K562 (cell line): ENCODE measurements at regions not wholly inside any gene's neighbourhood (a gene's known extent, or its start where the extent isn't known, plus 50 kb on each side); places are given as distances from the start of the nearest gene placed in this dataset.

Source experiments
- ATAC-seq: fragments of 200-7000 bp; cut with Tn5 transposase; 3 replicates; pipeline ENCODE4 v1.9.1; 2020; ENCODE audit warnings: moderate library complexity
- BruUV-seq: library from RNA; stranded (reverse); fragments of 400-500 nt; replicated peaks from 2 replicates; lab custom pipeline; 2021; lab: Mats Ljungman, UMichigan
- CTCF ChIA-PET: fragments of 300-600 bp; formaldehyde crosslinking; extraction: SDS; loops from one replicate; lab custom pipeline; 2021; ENCODE audit warnings: low intra/inter-chr PET ratio; lab: Yijun Ruan, JAX
- POLR2A ChIA-PET: fragments of 300-600, 350-650 bp; sonication (Branson Sonifier 250); formaldehyde crosslinking; extraction: SDS; loops from one replicate; lab custom pipeline; 2021; ENCODE audit warnings: antibody characterized with exemption, inconsistent platforms; lab: Yijun Ruan, JAX
- DNase-seq, 4 experiments: peaks; one replicate each; pipeline versions ENCODE4 v3.0.0 to v3.0.0-alpha.2; 2011 to 2018; ENCODE audit warnings: low spot score in 3 of 4, mixed read lengths in 3 of 4; ENCODE audit errors: extremely low read depth in 1 of 4
- FAIRE-seq: peaks from 2 replicates; lab custom pipeline; 2011; peaks lifted over from hg19 to GRCh38; lab: Jason Lieb, UNC
- H2AFZ ChIP-seq: 2 replicates; pipeline ENCODE4 v1.6.0; 2011; ENCODE audit warnings: low read depth, low read length, control low read depth, inconsistent platforms
- H3K27ac ChIP-seq: fragments of 200-600 bp; 3 replicates; pipeline ENCODE4 v1.8.0; 2011; ENCODE audit warnings: low read depth, mild to moderate bottlenecking, control low read depth, inconsistent platforms, low read length, moderate library complexity, mixed read lengths; ENCODE audit errors: extremely low read depth
- H3K27me3 ChIP-seq, 2 experiments: fragments of 300-600 bp in 1 of 2; 2 replicates in 1 of 2; 3 replicates in 1 of 2; pipeline versions ENCODE4 v1.6.0 to v1.8.0; 2011; ENCODE audit warnings: inconsistent platforms in 2 of 2, low read length in 2 of 2, mild to moderate bottlenecking in 1 of 2, mixed read lengths in 1 of 2, moderate library complexity in 1 of 2; ENCODE audit not compliant: control insufficient read depth in 2 of 2, insufficient read depth in 2 of 2
- H3K36me3 ChIP-seq: fragments of 300-600 bp; 3 replicates; pipeline ENCODE4 v1.8.0; 2011; ENCODE audit warnings: mild to moderate bottlenecking, low read length, inconsistent platforms; ENCODE audit not compliant: control insufficient read depth, insufficient read depth
- H3K4me1 ChIP-seq, 2 experiments: fragments of 200-600 bp in 1 of 2; replicated peaks in 1 of 2; 2 replicates in 1 of 2; 3 replicates in 1 of 2; pipeline versions ENCODE4 v1.5.1 to v1.8.0; 2011; ENCODE audit warnings: inconsistent platforms in 2 of 2, low read length in 2 of 2, mild to moderate bottlenecking in 1 of 2, mixed read lengths in 1 of 2, moderate library complexity in 1 of 2; ENCODE audit not compliant: control insufficient read depth in 2 of 2, insufficient read depth in 2 of 2
- H3K4me2 ChIP-seq: 2 replicates; pipeline ENCODE4 v1.6.1; 2011; ENCODE audit warnings: low read length, control low read depth, inconsistent platforms, mixed read lengths; ENCODE audit not compliant: insufficient read depth
- H3K4me3 ChIP-seq: fragments of 200-600 bp; sonication (generic), shearing (Covaris generic); 2 replicates; pipeline ENCODE4 v1.5.1; 2016; ENCODE audit warnings: control low read depth, inconsistent platforms
- H3K79me2 ChIP-seq: fragments of 200-600 bp; 3 replicates; pipeline ENCODE4 v1.8.0; 2011; ENCODE audit warnings: low read length, inconsistent platforms; ENCODE audit not compliant: control insufficient read depth, insufficient read depth
- H3K9ac ChIP-seq, 2 experiments: 2 replicates each; pipeline versions ENCODE4 v1.6.0 to v1.6.1; 2011; ENCODE audit warnings: low read depth in 2 of 2, low read length in 2 of 2, control low read depth in 1 of 2, inconsistent platforms in 1 of 2, mild to moderate bottlenecking in 1 of 2, mixed read lengths in 1 of 2; ENCODE audit not compliant: insufficient read depth in 1 of 2
- H3K9me1 ChIP-seq: one replicate; pipeline ENCODE4 v1.6.0; 2011; ENCODE audit warnings: inconsistent platforms, mild to moderate bottlenecking, low read length, moderate library complexity; ENCODE audit not compliant: control insufficient read depth, insufficient read depth
- H3K9me3 ChIP-seq: replicated peaks from 2 replicates; pipeline ENCODE4 v1.5.1; 2011; ENCODE audit warnings: low read depth, low read length, inconsistent platforms; ENCODE audit not compliant: control insufficient read depth, insufficient read depth
- H4K20me1 ChIP-seq: replicated peaks from 2 replicates; pipeline ENCODE4 v1.6.1; 2011; ENCODE audit warnings: low read length, inconsistent platforms, mixed read lengths; ENCODE audit not compliant: control insufficient read depth, insufficient read depth
- CREB1 ChIP-seq, 2 experiments: sonication (generic) in 1 of 2; formaldehyde crosslinking in 1 of 2; IDR thresholded peaks; 2 replicates each; pipeline versions ENCODE4 v1.6.1 to v1.8.0; 2012 to 2022; ENCODE audit warnings: inconsistent platforms in 1 of 2, mild to moderate bottlenecking in 1 of 2, missing genetic modification reagents in 1 of 2, moderate library complexity in 1 of 2
- KDM1A ChIP-seq, 2 experiments: fragments of 450-650 bp; IDR thresholded peaks; 2 replicates each; pipeline ENCODE4 v1.6.1; 2016; ENCODE audit warnings: mild to moderate bottlenecking in 2 of 2
- PREB ChIP-seq: sonication (generic); formaldehyde crosslinking; IDR thresholded peaks from 2 replicates; pipeline ENCODE4 v1.8.1; 2023; ENCODE audit warnings: mild to moderate bottlenecking, missing genetic modification reagents
- RBM34 ChIP-seq: fragments of 200-400 bp; formaldehyde crosslinking; IDR thresholded peaks from 2 replicates; pipeline ENCODE4 v1.6.1; 2018; ENCODE audit warnings: low read length, borderline replicate concordance; ENCODE audit not compliant: insufficient read depth
- WGBS: fragments of 100-300 bp; shearing (Covaris generic); methylation state at CpG from one replicate; pipeline ENCODE4 v1.1.6; 2016; ENCODE audit warnings: low coverage, mixed read lengths; ENCODE audit not compliant: insufficient coverage; ENCODE audit errors: missing lambda C conversion rate; 5-methylcytosine and 5-hydroxymethylcytosine counted together
- in situ Hi-C: fragments of 300-500 bp; cut with MboI; formaldehyde crosslinking; loops from 4 replicates; pipeline ENCODE4 v1.15.0; 2018; ENCODE audit warnings: inconsistent platforms, mixed read lengths
- intact Hi-C: fragments of 100-400 bp; cut with micrococcal nuclease; formaldehyde crosslinking; loops from 2 replicates; pipeline ENCODE4 v1.14.2; 2022

GRCh38 chr1:79196211-79196610 is 189.7 kb upstream of the ADGRL4 start:
- no TSS peak for BruUV-seq
- Histone ChIP-seq H3K9me3 (no peaks in the 10 kb centered on the region), H4K20me1 (no peaks in the 10 kb centered on the region), H3K9ac (no peak overlapping the region), H3K79me2 (no peaks in the 10 kb centered on the region), H3K36me3 (no peaks in the 10 kb centered on the region), H3K27ac (no peak overlapping the region), H3K9me1 (no peaks in the 10 kb centered on the region), H3K27me3 (no peaks in the 10 kb centered on the region), H3K4me2 (no peak overlapping the region), H2AFZ (no peak overlapping the region), H3K4me3 (no peak overlapping the region), H3K4me1 (no peaks in the 10 kb centered on the region)
- DNase-seq (no peak), ATAC-seq (no peak), FAIRE-seq (no peak)
- intact Hi-C loops (no loop called here), in situ Hi-C loops (no loop called here)
- WGBS = 4% methylated on average over 2 of the region's 2 CpGs
- POLR2A ChIA-PET = no interaction called here
- CTCF ChIA-PET = no interaction called here
- TF ChIP-seq RBM34 (no peak), PREB (CRISPR knock-in tag) (no peak), CREB1 (IDR thresholded peaks at IDR 0.05) (no peak), CREB1 (CRISPR knock-in tag; IDR thresholded peaks at IDR 0.05) (no peak), KDM1A (IDR thresholded peaks at IDR 0.05) (no peak)
